Keratinocyte (primary cell): ENCODE measurements at regions not wholly inside any gene's neighbourhood (a gene's known extent, or its start where the extent isn't known, plus 50 kb on each side); places are given as distances from the start of the nearest gene placed in this dataset.

ENCODE experiments used
- DNase-seq: peaks from one replicate; pipeline ENCODE4 v3.0.0-alpha.2; 2011; ENCODE audit warnings: low read depth, missing footprints, low spot score
- FAIRE-seq: peaks from 2 replicates; lab custom pipeline; 2011; peaks lifted over from hg19 to GRCh38; lab: Jason Lieb, UNC
- H2AFZ ChIP-seq: 2 replicates; pipeline ENCODE4 v1.6.0; 2012; ENCODE audit warnings: low read length, control low read depth, inconsistent platforms; ENCODE audit not compliant: control insufficient read depth
- H3K27ac ChIP-seq: 2 replicates; pipeline ENCODE4 v1.5.1; 2011; ENCODE audit warnings: low read length; ENCODE audit not compliant: control insufficient read depth, insufficient read depth
- H3K27me3 ChIP-seq: 3 replicates; pipeline ENCODE4 v1.6.0; 2011; ENCODE audit warnings: low read length; ENCODE audit not compliant: control insufficient read depth, insufficient read depth; ENCODE audit errors: extremely low read depth
- H3K36me3 ChIP-seq, 2 experiments: 2 replicates in 1 of 2; 3 replicates in 1 of 2; pipeline ENCODE4 v1.5.1; 2011; ENCODE audit warnings: low read length in 2 of 2, mild to moderate bottlenecking in 1 of 2; ENCODE audit not compliant: control insufficient read depth in 2 of 2, insufficient read depth in 2 of 2; ENCODE audit errors: extremely low read depth in 1 of 2
- H3K4me1 ChIP-seq: 3 replicates; pipeline ENCODE4 v1.5.1; 2011; ENCODE audit warnings: low read length; ENCODE audit not compliant: control insufficient read depth, insufficient read depth; ENCODE audit errors: extremely low read depth
- H3K4me2 ChIP-seq: 3 replicates; pipeline ENCODE4 v1.6.0; 2011; ENCODE audit warnings: low read depth, low read length; ENCODE audit not compliant: control insufficient read depth, insufficient read depth; ENCODE audit errors: extremely low read depth
- H3K4me3 ChIP-seq, 3 experiments: fragments of 200-600 bp in 1 of 3; sonication (generic) in 1 of 3; 2 replicates in 2 of 3; 3 replicates in 1 of 3; pipeline ENCODE4 v1.5.1; 2011 to 2016; ENCODE audit warnings: low read length in 3 of 3, mild to moderate bottlenecking in 3 of 3, control low read depth in 2 of 3, inconsistent platforms in 1 of 3, low read depth in 1 of 3, mixed read lengths in 1 of 3, mixed run types in 1 of 3, moderate library complexity in 1 of 3; ENCODE audit not compliant: control insufficient read depth in 2 of 3, insufficient read depth in 2 of 3; ENCODE audit errors: extremely low read depth in 1 of 3
- H3K79me2 ChIP-seq: 2 replicates; pipeline ENCODE4 v1.6.0; 2012; ENCODE audit warnings: low read length; ENCODE audit not compliant: control insufficient read depth, insufficient read depth
- H3K9ac ChIP-seq: 3 replicates; pipeline ENCODE4 v1.6.0; 2011; ENCODE audit warnings: low read length; ENCODE audit not compliant: control insufficient read depth, insufficient read depth; ENCODE audit errors: extremely low read depth
- H3K9me1 ChIP-seq: 3 replicates; pipeline ENCODE4 v1.6.0; 2011; ENCODE audit warnings: low read length; ENCODE audit not compliant: control insufficient read depth, insufficient read depth; ENCODE audit errors: extremely low read depth
- H3K9me3 ChIP-seq: 2 replicates; pipeline ENCODE4 v1.5.1; 2012; ENCODE audit warnings: low read depth, low read length; ENCODE audit not compliant: control insufficient read depth
- H4K20me1 ChIP-seq: 3 replicates; pipeline ENCODE4 v1.6.0; 2011; ENCODE audit warnings: low read length; ENCODE audit not compliant: control insufficient read depth, insufficient read depth; ENCODE audit errors: extremely low read depth
- CTCF ChIP-seq, 3 experiments: IDR thresholded peaks in 1 of 3; conservative IDR thresholded peaks in 1 of 3; optimal IDR thresholded peaks in 1 of 3; 2 replicates in 2 of 3; 3 replicates in 1 of 3; pipeline versions ENCODE3 to v1.5.1; 2011; ENCODE audit warnings: low read length in 3 of 3, mild to moderate bottlenecking in 3 of 3, moderate library complexity in 2 of 3, control low read depth in 1 of 3, inconsistent platforms in 1 of 3; ENCODE audit not compliant: insufficient read depth in 2 of 3; ENCODE audit errors: extremely low read depth in 1 of 3
- EZH2 ChIP-seq: IDR thresholded peaks from one replicate; pipeline ENCODE4 v1.6.1; 2012; ENCODE audit warnings: inconsistent platforms, mild to moderate bottlenecking, low read length, moderate library complexity
- dilution Hi-C: fragments of 300-500 bp; cut with MboI; formaldehyde crosslinking; loops from one replicate; pipeline ENCODE4 v1.7.0; 2020; ENCODE audit warnings: low sequenced_read_pairs; ENCODE audit not compliant: extremely low pct_ligation_motif_present

- Histone ChIP-seq H2AFZ (no peak overlapping the region), H3K4me1 (peaks cover 18% of the 10 kb centered on the region), H3K36me3 (no peaks in the 10 kb centered on the region), H3K79me2 (no peaks in the 10 kb centered on the region), H3K4me2 (no peak overlapping the region), H3K9me3 (no peaks in the 10 kb centered on the region), H3K9me1 (no peaks in the 10 kb centered on the region), H3K27me3 (no peaks in the 10 kb centered on the region), H3K4me3 (no peak overlapping the region), H3K27ac (no peak overlapping the region), H4K20me1 (no peaks in the 10 kb centered on the region), H3K9ac (no peak overlapping the region)
- DNase-seq: no peak
- no peak for TF ChIP-seq CTCF (optimal IDR thresholded peaks at IDR 0.05 in 1 of 3, IDR thresholded peaks at IDR 0.05 in 1 of 3, conservative IDR thresholded peaks at IDR 0.05 in 1 of 3; ENCODE audit: extremely low read depth in 1 of 3, insufficient read depth in 2 of 3, low read length in 3 of 3)
- TF ChIP-seq EZH2: no peak
- dilution Hi-C loops: no loop called here
- FAIRE-seq: no peak
Measured at GRCh38 chr7:124667312-124668153, 98.1 kb downstream of the GPR37 start.

GRCh38 chr7:124662937-124663336, 102.7 kb downstream of the GPR37 start:
- Histone ChIP-seq H3K27ac (no peak overlapping the region), H3K9me3 (no peaks in the 10 kb centered on the region), H3K4me1 (no peaks in the 10 kb centered on the region), H3K79me2 (no peaks in the 10 kb centered on the region), H3K4me3 (no peak overlapping the region), H3K9me1 (no peaks in the 10 kb centered on the region), H4K20me1 (no peaks in the 10 kb centered on the region), H3K27me3 (no peaks in the 10 kb centered on the region), H2AFZ (no peak overlapping the region), H3K4me2 (no peak overlapping the region), H3K9ac (no peak overlapping the region), H3K36me3 (no peaks in the 10 kb centered on the region)
- FAIRE-seq (no peak), DNase-seq (no peak)
- TF ChIP-seq EZH2: no peak
- TF ChIP-seq CTCF (optimal IDR thresholded peaks at IDR 0.05 in 1 of 3, IDR thresholded peaks at IDR 0.05 in 1 of 3, conservative IDR thresholded peaks at IDR 0.05 in 1 of 3; ENCODE audit: extremely low read depth in 1 of 3, insufficient read depth in 2 of 3, low read length in 3 of 3): no peak
- dilution Hi-C loops: no loop called here
